Breast epithelium (tissue), 3 donors: ENCODE measurements at regions not wholly inside any gene's neighbourhood (a gene's known extent, or its start where the extent isn't known, plus 50 kb on each side); places are given as distances from the start of the nearest gene placed in this dataset.

ENCODE experiments used
- POLR2A ChIP-seq: fragments of 450-650 bp; IDR thresholded peaks from one replicate; pipeline ENCODE4 v1.6.1; 2016; ENCODE audit warnings: antibody characterized with exemption, mild to moderate bottlenecking, moderate library complexity
- TF ChIP-seq, protein P1 (sequence below), 3 donors: fragments of 450-650 bp; IDR thresholded peaks; one replicate each; pipeline ENCODE4 v1.5.1; 2016 to 2017; ENCODE audit warnings: antibody characterized with exemption in 3 of 3, mild to moderate bottlenecking in 3 of 3, moderate library complexity in 3 of 3

DNA sequence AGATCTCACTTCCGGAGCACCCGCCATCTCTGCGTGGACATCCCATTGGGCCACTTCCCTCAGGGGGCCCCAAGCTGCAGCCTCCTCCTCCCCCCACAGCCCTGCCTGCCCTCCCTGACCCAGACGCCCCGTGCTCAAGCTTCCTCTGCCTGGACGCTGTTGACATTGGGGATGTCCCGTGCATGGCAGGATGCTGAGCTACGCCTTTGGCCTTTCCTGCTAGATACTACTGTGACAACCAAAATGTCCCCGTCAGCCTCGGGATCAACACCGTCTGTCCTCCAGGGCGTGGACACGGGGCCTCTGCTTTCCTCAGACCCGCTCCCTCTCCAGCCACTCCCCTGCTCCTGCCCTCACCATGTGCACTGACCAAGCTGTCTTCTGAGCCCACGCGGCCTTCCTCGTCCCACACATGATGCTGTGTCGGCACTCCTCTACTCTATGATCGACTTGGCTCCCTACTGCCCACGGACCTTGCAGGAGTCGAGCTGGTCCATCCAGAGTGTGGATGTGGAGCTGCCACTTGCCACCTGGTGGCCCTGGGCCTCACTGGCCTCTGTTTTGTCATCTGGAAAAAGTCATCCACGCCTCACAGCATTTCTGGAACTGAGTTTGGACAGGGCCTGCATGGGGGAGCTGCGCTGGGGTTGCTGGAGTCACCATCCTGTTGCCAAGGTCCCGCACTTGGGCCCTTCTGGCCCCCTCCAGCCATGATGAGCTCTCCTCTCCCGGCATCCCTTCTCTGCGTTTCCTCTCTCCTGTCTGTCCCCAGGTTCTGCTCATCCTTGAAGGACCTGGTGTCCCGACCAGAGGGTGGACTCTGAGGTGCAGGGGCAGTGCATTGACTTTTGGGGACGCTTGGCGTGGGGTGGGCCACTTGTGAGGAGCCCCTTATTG, 221.7 kb upstream of the CIBAR2 start:
- no peak for TF ChIP-seq POLR2A
- TF ChIP-seq, protein P1, sequence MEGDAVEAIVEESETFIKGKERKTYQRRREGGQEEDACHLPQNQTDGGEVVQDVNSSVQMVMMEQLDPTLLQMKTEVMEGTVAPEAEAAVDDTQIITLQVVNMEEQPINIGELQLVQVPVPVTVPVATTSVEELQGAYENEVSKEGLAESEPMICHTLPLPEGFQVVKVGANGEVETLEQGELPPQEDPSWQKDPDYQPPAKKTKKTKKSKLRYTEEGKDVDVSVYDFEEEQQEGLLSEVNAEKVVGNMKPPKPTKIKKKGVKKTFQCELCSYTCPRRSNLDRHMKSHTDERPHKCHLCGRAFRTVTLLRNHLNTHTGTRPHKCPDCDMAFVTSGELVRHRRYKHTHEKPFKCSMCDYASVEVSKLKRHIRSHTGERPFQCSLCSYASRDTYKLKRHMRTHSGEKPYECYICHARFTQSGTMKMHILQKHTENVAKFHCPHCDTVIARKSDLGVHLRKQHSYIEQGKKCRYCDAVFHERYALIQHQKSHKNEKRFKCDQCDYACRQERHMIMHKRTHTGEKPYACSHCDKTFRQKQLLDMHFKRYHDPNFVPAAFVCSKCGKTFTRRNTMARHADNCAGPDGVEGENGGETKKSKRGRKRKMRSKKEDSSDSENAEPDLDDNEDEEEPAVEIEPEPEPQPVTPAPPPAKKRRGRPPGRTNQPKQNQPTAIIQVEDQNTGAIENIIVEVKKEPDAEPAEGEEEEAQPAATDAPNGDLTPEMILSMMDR (IDR thresholded peaks at IDR 0.05), result no peak
